GM21423 (cell line): ENCODE measurements at regions not wholly inside any gene's neighbourhood (a gene's known extent, or its start where the extent isn't known, plus 50 kb on each side); places are given as distances from the start of the nearest gene placed in this dataset.

Source experiments
- ATAC-seq: cut with Tn5 transposase; IDR thresholded peaks from one replicate; pipeline ENCODE4 v1.9.1; 2021; ENCODE audit warnings: mild to moderate bottlenecking, moderate library complexity; ENCODE audit not compliant: unreplicated experiment

DNA sequence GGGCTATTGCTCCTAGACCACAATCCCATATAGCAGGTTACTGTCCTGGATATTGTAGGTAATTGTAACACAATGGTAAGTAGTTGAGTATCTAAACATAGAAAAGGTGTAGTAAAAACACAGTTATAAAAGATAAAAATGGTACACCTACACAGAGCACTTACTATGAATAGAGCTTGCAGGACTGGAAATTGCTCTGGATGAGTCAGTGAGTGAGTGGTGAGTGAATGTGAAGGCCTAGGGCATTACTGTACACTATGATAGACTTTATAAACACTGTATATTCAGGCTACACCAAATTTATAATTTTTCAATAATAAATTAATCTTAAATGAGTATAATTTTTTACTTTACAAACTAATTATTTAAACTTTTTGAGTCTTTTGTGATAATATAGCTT, 425.7 kb downstream of the PABPC4L start:
- no peak for ATAC-seq

- ATAC-seq = no peak
Measured at GRCh38 chr4:133775469-133775868, 426.1 kb downstream of the PABPC4L start.

DNA sequence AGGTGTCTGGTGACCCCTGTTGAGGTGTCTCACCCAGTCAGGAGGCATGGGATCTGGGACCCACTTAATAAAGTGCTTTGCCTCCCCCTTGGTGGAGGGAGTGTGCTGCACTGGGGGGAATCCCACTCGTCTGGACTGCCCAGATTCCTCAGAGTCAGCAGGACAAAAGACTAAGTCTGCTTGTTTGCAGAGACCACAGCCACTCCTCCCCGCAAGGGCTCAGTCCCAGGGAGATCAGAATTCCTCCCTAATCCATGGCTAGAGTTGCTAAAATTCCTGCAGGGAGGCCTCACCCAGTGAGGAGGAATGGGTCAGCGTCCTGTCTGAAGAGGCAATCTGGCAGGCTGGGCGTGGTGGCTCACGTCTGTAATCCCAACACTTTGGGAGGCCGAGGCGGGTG, 442.2 kb downstream of the PABPC4L start:
- ATAC-seq = no peak

- ATAC-seq = no peak
Measured at GRCh38 chr4:133741766-133742165, 459.8 kb downstream of the PABPC4L start.

GRCh38 chr4:133720001-133720400, 481.6 kb downstream of the PABPC4L start:
- ATAC-seq = no peak

DNA sequence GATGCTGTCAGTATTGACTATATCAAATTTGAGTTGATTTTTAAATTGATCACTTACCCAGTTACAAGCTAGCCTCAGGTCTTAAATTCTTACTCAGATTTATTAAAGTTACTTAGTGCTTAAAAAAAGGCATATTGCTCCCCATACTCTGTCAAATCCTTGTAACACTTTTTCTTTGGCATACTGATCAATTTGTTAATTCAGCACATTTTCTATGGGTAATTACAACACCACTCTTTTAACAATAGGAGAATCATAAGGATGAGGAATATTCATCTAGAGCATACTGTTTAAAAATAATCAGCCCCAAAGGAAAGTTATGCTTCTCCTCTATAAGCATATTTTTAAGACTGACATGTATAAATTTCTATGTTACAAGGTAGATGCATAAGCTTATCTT, 482.5 kb downstream of the PABPC4L start:
- ATAC-seq = no peak

DNA sequence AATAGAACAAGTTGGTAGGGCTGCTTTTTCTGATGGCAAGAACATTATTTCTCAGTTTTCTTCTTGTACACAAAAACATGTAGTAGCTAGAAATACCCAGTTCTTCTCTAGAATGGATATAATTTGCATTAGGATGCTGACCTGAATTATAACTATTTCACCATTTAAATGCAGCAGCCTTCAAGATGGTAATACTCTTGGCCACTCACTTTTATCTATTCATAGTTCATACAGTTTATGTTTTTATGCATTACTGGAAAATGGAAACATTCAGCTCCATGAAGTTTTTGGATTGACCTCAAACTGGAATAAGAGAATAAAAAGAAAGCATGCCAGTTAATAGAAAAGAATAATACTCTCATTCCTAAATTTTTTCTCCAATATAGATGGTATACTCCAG, 487.4 kb downstream of the PABPC4L start:
- no peak for ATAC-seq

DNA sequence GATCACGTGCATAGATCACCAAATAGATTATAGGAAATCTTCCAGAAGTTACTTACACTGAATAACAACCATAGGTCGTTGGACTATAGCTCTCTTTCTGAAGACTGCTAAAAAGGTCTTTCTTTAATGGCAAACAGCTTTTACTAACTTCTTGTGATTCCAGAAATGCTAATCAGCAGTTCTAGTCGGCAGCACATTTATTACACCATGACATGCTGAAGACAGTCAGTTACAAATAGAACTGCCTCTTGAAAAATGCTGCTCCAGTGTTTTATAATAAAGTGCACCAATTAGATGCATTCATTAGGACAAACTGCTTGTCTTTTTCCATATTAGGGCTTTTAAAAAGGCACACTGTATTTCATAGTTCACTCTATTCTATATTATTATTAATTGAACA, 488.2 kb downstream of the PABPC4L start:
- no peak for ATAC-seq

GRCh38 chr4:133711817-133712216, 489.8 kb downstream of the PABPC4L start:
- no peak for ATAC-seq

DNA sequence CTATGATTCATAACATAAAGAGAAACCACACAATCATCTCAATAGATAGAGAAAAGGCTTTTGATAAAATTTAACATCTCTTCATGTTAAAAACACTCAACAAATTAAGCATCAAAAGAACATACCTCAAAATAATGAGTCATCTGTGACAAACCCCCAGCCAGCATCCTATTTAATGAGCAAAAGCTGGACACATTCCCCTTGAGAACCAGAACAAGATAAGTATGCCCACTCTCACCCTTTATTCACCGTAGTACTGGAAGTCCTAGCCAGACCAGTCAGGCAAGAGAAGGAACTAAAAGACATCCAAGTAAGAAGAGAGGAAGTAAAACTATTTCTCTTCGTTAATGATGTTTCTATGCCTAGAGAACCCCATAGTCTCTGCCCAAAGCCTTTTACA, 507.2 kb downstream of the PABPC4L start:
- no peak for ATAC-seq

DNA sequence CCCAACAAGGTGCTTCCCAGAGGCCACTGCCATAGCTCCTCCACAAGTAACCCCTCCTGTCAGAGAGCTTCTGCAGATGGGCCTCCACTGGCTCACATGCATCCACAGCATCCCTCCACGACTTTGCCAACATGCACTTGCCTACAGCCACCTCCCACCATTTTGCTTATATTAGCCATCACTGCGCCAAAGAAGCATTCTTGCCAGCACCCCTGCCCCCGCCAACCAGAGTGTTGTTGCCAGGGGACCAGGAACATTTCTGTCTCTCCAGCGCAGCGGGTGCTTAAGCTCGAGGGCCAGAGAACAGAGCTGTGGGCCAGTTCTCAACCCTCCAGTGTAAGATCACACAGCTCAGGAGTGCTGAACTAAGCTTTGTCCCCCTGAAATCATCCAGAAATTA, 517.6 kb downstream of the PABPC4L start:
- no peak for ATAC-seq

DNA sequence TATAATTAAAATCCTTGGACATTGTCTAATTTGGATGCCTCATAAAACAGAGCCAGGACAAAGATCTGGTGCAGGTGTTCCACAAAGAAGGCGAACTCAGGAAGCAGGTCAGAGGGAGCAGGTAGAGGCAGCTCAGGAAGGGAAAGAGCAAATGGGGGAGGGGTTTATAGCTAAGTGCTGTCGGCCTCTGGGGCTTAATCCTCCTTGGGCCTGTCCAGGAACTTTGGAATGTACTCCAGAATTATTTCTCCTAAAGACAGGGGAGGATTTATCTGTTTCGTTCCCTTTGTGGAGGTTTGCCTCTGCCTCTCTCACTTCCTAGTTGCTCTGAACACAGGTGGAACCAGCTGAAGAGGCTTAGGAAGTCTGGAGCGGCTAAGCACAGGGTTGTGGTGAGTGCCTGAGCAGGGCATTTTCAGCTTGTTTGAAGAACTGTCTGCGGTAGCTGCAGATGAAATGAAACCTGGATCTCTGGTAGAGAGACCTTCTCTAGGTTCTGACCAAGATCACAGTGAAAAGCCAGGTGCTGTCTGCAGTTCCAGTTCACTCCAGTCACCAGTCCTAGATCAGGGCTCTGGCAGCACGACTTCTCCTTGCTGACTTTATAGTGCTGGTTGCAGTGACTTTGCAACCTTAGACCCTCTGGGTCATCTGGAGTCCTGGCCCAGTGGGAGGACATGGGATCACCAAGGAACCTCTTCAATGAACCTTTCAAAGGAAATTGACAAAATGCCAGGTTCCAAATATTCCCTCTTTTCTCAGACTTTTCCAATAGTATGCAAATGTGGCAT, 519.2 kb downstream of the PCDH10 start:
- ATAC-seq = no peak

DNA sequence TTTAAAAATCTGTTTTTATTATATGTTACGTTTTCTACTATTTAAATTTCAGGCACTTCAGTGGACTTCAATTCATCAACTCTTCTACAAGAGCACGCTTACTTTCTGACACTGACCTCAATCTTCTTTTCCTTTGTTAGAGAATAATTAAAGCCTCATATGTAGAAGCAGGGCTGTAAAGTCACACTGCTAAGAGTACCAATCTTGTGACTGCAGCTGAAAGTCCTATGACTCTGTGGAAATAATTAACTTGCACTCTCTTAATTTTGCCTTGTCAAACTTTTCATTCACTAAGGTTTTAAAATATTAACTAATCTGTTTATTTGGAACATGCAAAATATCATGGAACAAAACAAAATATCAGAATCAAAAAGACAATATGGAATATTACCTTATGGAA, 498.1 kb downstream of the PCDH10 start:
- ATAC-seq = no peak

GRCh38 chr4:133641191-133641590, 492.1 kb downstream of the PCDH10 start:
- ATAC-seq = no peak

DNA sequence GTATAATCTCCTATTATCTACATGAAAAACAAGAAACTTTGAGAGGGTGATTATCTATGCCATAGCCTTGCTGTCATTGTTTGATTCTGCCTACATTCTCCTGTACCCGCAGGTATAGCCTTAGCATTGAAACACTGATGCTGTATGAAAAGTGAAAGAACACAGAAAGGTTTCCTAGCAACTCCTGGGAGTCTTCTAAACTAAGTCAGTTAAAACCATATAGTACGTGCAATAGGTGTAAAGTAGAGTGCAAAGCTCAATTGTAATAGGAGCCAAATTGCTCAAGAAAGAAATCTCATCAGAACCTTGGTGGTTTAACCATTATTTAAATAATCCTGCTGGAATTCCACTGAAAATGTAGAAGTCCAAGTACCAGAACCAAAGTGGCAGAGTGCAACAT, 489.7 kb downstream of the PCDH10 start:
- no peak for ATAC-seq

DNA sequence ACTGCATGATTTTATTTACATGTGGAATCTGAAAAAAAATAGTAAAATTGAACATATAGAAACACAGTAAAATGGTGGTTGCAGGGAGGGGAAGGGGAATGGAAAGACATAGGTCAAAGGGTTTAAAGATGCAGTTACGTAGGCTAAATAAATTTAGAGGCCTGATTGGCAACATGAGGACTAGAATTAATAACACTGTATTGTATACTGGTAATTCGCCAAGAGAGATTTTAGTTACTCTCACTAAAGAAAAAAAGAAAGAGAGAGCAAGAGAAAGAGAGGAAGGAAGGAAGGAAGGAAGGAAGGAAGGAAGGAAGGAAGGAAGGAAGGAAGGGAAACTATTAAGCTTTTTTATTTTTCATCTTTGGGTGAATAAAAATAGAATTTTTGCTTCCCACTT, 488.1 kb downstream of the PCDH10 start:
- ATAC-seq = no peak

- ATAC-seq = no peak
Measured at GRCh38 chr4:133624744-133625143, 475.6 kb downstream of the PCDH10 start.

GRCh38 chr4:133623847-133624246, 474.8 kb downstream of the PCDH10 start:
- no peak for ATAC-seq

DNA sequence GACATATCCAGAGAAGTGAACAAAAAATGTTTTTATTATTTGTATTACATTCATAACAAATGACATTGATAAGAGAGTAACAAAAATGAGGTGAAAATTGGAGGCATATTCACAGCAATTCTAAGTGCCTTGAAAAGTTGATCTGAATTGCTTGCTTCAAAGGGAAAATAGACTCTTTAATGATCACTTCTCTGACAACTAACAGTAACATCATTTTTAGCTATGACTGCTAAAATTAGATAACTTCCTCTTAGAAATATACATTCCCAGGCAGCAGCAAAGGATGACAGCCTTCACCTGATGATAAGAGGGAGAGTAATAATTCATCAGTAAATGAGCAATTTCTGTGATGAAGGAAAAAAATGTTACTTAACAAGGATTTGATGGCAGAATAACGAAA, 472.5 kb downstream of the PCDH10 start:
- ATAC-seq = no peak

- no peak for ATAC-seq
Measured at GRCh38 chr4:133620555-133620954, 471.5 kb downstream of the PCDH10 start.

- ATAC-seq = no peak
Measured at GRCh38 chr4:133618963-133619362, 469.9 kb downstream of the PCDH10 start.

GRCh38 chr4:133600008-133600407, 450.9 kb downstream of the PCDH10 start:
- no peak for ATAC-seq

- no peak for ATAC-seq
Measured at GRCh38 chr4:133598779-133599178, 449.7 kb downstream of the PCDH10 start.
